HepG2 (cell line): ENCODE measurements at regions not wholly inside any gene's neighbourhood (a gene's known extent, or its start where the extent isn't known, plus 50 kb on each side); places are given as distances from the start of the nearest gene placed in this dataset.

Experiments used
- AGO1 ChIP-seq: fragments of 200-400 bp; formaldehyde crosslinking; IDR thresholded peaks from 2 replicates; pipeline ENCODE4 v1.6.1; 2017; ENCODE audit warnings: mild to moderate bottlenecking, low read depth, low read length, moderate library complexity; ENCODE audit not compliant: poor library complexity, severe bottlenecking
- DZIP1 ChIP-seq: sonication (generic); formaldehyde crosslinking; IDR thresholded peaks from 2 replicates; pipeline ENCODE4 v1.5.0; 2020; ENCODE audit warnings: mild to moderate bottlenecking, missing genetic modification reagents
- HIC2 ChIP-seq: sonication (generic); formaldehyde crosslinking; IDR thresholded peaks from 2 replicates; pipeline ENCODE4 v1.9.0; 2022; ENCODE audit warnings: low read depth, missing genetic modification reagents
- THAP9 ChIP-seq: sonication (generic); formaldehyde crosslinking; IDR thresholded peaks from 2 replicates; pipeline ENCODE4; 2020; ENCODE audit warnings: missing genetic modification reagents, mild to moderate bottlenecking, borderline replicate concordance
- TRIM22 ChIP-seq: fragments of 450-650 bp; IDR thresholded peaks from 2 replicates; pipeline ENCODE4 v1.6.1; 2017
- ZFP37 ChIP-seq: sonication (generic); formaldehyde crosslinking; IDR thresholded peaks from 2 replicates; pipeline ENCODE4 v1.4.0; 2020; ENCODE audit warnings: missing genetic modification reagents, borderline replicate concordance
- ZNF580 ChIP-seq: IDR thresholded peaks from 2 replicates; pipeline ENCODE4 v1.6.1; 2016; ENCODE audit warnings: low read depth, borderline replicate concordance

- no peak for TF ChIP-seq DZIP1 (CRISPR knock-in tag)
- TF ChIP-seq ZNF580 (CRISPR knock-in tag), result no peak
- TF ChIP-seq HIC2 (CRISPR knock-in tag), result no peak
- TF ChIP-seq ZFP37 (CRISPR knock-in tag), result no peak
- TF ChIP-seq TRIM22, result no peak
- TF ChIP-seq AGO1, result no peak
- no peak for TF ChIP-seq THAP9 (CRISPR knock-in tag)
Observed at GRCh38 chr10:121330563-121330962, 267.7 kb downstream of the FGFR2 start (continued).
